Upper lobe of right lung (tissue), 1 donor: ENCODE measurements at regions not wholly inside any gene's neighbourhood (a gene's known extent, or its start where the extent isn't known, plus 50 kb on each side); places are given as distances from the start of the nearest gene placed in this dataset.
"Not testable (repeated sequence)": the region's sequence is repeated elsewhere in the genome, so short reads cannot be mapped to it uniquely, and the experiment has no call there.

Source experiments
- ATAC-seq: fragments of 200-7000 bp; cut with Tn5 transposase; one replicate; pipeline ENCODE4 v1.9.1; 2020; ENCODE audit warnings: mild to moderate bottlenecking, moderate library complexity
- DNase-seq: peaks from one replicate; pipeline ENCODE4 v3.0.0-alpha.2; 2020
- H3K27ac ChIP-seq: fragments of 200-600 bp; one replicate; pipeline ENCODE4 v1.8.0; 2022
- H3K27me3 ChIP-seq: fragments of 200-600 bp; one replicate; pipeline ENCODE4 v1.8.0; 2022; ENCODE audit warnings: mild to moderate bottlenecking
- H3K36me3 ChIP-seq: fragments of 200-600 bp; one replicate; pipeline ENCODE4 v1.8.0; 2022
- H3K4me1 ChIP-seq: fragments of 200-600 bp; one replicate; pipeline ENCODE4 v1.8.0; 2022
- H3K4me3 ChIP-seq: fragments of 200-600 bp; one replicate; pipeline ENCODE4 v1.8.0; 2022; ENCODE audit warnings: mild to moderate bottlenecking
- H3K9me3 ChIP-seq: fragments of 200-600 bp; one replicate; pipeline ENCODE4 v1.8.0; 2022
- intact Hi-C: fragments of 100-400 bp; cut with DNase I; formaldehyde crosslinking; loops from one replicate; pipeline ENCODE4 v1.11.0; 2022
- TF ChIP-seq, protein P1 (sequence below): fragments of 200-600 bp; IDR thresholded peaks from one replicate; pipeline ENCODE4 v1.8.0; 2022; ENCODE audit warnings: antibody characterized with exemption
- donor health status: DM: no; HTN: yes; CAD: no; lungs with severe emphysema.

DNA sequence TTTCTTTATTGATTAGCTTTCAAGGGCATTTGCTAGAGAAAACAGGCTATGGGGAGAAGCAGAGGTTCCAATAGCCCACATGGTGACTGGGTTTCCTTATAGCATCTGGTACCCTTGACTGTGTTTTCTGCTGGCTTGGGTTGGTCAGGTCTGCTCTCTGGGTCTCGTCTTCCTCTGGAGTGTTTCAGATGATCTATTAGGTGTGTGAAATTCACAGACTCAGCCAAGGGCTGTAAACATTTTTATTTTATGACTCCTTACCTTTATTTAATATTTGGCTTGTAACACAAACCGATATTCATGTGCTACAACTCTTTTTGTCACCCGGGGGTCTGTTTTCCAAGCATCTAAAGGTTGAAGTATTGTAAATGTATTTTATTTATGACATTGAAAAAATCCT is 338.9 kb downstream of the GADD45G start:
- Histone ChIP-seq H3K27me3 (no peaks in the 10 kb centered on the region), H3K4me1 (no peaks in the 10 kb centered on the region), H3K27ac (no peak overlapping the region), H3K9me3 (no peaks in the 10 kb centered on the region), H3K36me3 (no peaks in the 10 kb centered on the region), H3K4me3 (no peak overlapping the region)
- no peak for DNase-seq
- intact Hi-C loops = no loop called here
- TF ChIP-seq, protein P1, sequence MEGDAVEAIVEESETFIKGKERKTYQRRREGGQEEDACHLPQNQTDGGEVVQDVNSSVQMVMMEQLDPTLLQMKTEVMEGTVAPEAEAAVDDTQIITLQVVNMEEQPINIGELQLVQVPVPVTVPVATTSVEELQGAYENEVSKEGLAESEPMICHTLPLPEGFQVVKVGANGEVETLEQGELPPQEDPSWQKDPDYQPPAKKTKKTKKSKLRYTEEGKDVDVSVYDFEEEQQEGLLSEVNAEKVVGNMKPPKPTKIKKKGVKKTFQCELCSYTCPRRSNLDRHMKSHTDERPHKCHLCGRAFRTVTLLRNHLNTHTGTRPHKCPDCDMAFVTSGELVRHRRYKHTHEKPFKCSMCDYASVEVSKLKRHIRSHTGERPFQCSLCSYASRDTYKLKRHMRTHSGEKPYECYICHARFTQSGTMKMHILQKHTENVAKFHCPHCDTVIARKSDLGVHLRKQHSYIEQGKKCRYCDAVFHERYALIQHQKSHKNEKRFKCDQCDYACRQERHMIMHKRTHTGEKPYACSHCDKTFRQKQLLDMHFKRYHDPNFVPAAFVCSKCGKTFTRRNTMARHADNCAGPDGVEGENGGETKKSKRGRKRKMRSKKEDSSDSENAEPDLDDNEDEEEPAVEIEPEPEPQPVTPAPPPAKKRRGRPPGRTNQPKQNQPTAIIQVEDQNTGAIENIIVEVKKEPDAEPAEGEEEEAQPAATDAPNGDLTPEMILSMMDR = no peak
- no peak for ATAC-seq

DNA sequence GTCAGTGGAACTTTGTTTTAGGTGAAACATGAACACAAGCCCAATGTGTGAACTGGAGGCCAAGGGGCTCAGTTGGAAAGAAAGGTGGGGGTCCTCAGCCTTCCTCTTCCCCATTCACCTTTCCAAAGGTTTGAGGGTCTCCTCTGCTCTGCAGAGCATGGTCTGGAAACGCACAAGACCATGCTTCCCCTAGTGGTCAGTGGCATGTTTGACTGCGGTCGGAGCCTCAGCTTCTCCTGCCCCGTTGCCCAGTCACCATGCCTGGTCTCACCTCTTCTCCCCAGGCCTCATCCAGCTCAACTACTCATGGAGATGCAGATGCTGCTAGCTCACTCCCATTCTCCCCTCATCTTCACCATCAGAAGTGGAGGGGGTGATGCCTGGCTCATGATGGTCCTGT is 340.3 kb downstream of the GADD45G start:
- TF ChIP-seq, protein P1 = peak; percentile 14

DNA sequence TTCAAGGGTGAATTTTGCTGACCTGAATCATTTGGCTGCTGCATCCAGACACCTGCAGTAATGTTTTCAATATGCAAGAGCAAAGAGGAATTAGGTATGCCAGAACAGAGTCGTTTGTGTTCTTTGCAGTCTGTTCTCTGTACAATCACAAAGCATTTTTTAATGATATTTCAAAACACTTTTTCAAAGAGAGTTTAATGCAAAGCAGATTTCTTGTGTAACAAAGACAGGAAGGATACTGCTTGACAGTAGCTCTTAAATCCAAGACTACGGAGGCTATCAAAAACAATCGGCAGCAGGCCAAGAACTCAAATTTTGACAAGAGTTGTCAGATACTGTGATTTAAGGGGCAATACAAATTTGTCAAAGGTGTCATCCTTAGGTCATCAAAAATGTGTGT is 341.9 kb downstream of the GADD45G start:
- DNase-seq = no peak
- intact Hi-C loops = no loop called here

More for the DNA sequence above, 340.3 kb downstream of the GADD45G start:
- intact Hi-C loops = no loop called here
- DNase-seq = no peak
- H3K4me3 ChIP-seq = no peak overlapping the region
- no peak overlapping the region for H3K27ac ChIP-seq
- no peaks in the 10 kb centered on the region for H3K4me1 ChIP-seq
- no peaks in the 10 kb centered on the region for H3K27me3 ChIP-seq
- no peaks in the 10 kb centered on the region for H3K9me3 ChIP-seq
- no peak for ATAC-seq
- H3K36me3 ChIP-seq = no peaks in the 10 kb centered on the region

DNA sequence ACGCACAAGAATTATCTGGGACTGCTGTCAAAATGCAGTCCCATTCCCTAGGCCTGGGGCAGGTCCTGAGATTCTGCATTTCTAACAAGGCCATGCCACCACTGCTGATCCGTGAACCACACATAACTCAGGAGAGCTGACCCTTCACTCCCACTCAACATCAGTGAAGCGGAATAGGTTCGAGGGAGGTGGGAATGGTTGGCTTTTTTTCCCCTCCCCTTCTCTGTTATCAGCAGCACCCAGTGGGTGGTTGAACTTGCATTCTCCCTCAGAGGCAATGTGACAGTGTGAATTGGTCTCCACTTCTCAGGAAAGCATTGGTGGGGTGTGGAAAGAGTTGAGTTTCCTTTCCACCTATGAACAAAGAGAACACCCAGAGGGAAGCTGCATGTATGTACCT is 344.3 kb downstream of the GADD45G start:
- intact Hi-C loops = no loop called here
- ATAC-seq = no peak
- H3K27ac ChIP-seq = no peak overlapping the region
- no peak for DNase-seq
- no peaks in the 10 kb centered on the region for H3K36me3 ChIP-seq
- no peak overlapping the region for H3K4me3 ChIP-seq
- no peaks in the 10 kb centered on the region for H3K27me3 ChIP-seq
- H3K9me3 ChIP-seq = no peaks in the 10 kb centered on the region
- TF ChIP-seq, protein P1 = no peak
- H3K4me1 ChIP-seq = no peaks in the 10 kb centered on the region

More for the DNA sequence above, 341.9 kb downstream of the GADD45G start:
- no peak for ATAC-seq
- no peaks in the 10 kb centered on the region for H3K36me3 ChIP-seq
- no peaks in the 10 kb centered on the region for H3K27me3 ChIP-seq
- no peak overlapping the region for H3K27ac ChIP-seq
- no peaks in the 10 kb centered on the region for H3K9me3 ChIP-seq
- TF ChIP-seq, protein P1 = no peak
- no peaks in the 10 kb centered on the region for H3K4me1 ChIP-seq
- no peak overlapping the region for H3K4me3 ChIP-seq

DNA sequence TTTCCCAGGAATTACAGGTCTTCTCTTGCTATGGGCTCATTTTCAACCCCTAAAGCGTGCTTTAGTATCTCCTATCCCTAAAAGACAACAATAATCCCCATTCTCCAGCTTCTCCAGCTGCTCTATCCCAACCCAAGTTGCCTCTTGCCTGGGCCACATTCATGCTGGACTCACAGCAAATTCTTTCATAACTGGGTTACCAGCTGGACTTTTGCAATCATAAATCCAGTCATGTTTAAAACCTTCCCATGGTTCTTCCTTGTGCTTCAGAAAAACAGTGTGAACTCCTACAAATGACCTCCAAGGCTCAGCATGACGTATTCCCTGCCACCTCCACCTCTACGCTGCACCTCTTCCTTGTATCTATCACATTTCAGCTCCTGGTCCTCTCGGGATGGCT is 346.9 kb downstream of the GADD45G start:
- ATAC-seq (no peak), DNase-seq (no peak)
- Histone ChIP-seq H3K36me3 (no peaks in the 10 kb centered on the region), H3K27ac (no peak overlapping the region), H3K27me3 (no peaks in the 10 kb centered on the region), H3K4me3 (no peak overlapping the region), H3K9me3 (no peaks in the 10 kb centered on the region), H3K4me1 (no peaks in the 10 kb centered on the region)
- TF ChIP-seq, protein P1 = no peak
- intact Hi-C loops = no loop called here

DNA sequence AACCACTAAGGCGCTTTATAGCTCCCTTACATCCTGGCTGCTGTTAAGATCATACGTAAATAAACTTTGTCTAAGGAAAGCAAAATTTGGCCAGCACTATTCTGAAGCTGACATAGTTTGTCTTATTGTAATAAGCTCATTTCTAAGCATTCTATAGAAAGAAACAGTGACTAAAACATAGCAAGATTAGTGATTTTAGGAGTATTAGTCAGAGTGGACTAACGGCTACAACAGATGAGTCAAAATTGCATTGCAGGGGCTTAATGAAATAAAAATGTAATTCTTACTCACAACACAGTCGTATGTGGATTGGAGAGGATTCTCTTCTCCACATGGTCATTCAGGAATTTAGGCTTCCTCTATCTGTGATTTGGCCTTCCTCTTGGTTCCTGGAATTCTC is 347.6 kb downstream of the GADD45G start:
- no peaks in the 10 kb centered on the region for H3K9me3 ChIP-seq
- H3K27ac ChIP-seq = no peak overlapping the region
- H3K27me3 ChIP-seq = no peaks in the 10 kb centered on the region
- H3K36me3 ChIP-seq = no peaks in the 10 kb centered on the region
- intact Hi-C loops = no loop called here
- H3K4me3 ChIP-seq = no peak overlapping the region
- no peak for DNase-seq
- no peak for ATAC-seq
- TF ChIP-seq, protein P1 = no peak
- H3K4me1 ChIP-seq = no peaks in the 10 kb centered on the region

DNA sequence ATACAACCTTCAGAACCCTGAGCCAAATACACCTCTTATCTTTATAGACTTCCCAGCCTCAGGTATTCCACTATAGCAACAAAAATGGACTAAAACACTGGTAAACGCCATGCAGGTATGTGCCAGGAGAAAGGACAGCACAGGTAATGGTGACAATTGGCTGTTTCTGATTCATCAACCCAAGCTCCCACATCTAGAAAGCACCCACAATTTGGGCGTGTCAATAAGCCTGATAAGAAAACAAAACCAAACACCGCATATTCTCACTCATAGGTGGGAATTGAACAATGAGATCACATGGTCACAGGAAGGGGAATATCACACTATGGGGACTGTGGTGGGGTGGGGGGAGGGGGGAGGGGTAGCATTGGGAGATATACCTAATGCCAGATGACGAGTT is 348.5 kb downstream of the GADD45G start:
- ATAC-seq, H3K4me1 ChIP-seq, H3K36me3 ChIP-seq, intact Hi-C loops, DNase-seq, H3K27ac ChIP-seq, H3K9me3 ChIP-seq, H3K27me3 ChIP-seq, H3K4me3 ChIP-seq: not testable (repeated sequence)
